HepG2 (cell line): ENCODE measurements at regions not wholly inside any gene's neighbourhood (a gene's known extent, or its start where the extent isn't known, plus 50 kb on each side); places are given as distances from the start of the nearest gene placed in this dataset.

ENCODE experiments used
- CENPBD1 ChIP-seq: sonication (generic); formaldehyde crosslinking; IDR thresholded peaks from 2 replicates; pipeline ENCODE4 v1.8.0; 2022; ENCODE audit warnings: missing genetic modification reagents, low read depth, mild to moderate bottlenecking, borderline replicate concordance
- HOMEZ ChIP-seq: IDR thresholded peaks from 2 replicates; pipeline ENCODE4 v1.6.1; 2016; ENCODE audit warnings: low read depth
- NAIF1 ChIP-seq: sonication (generic); formaldehyde crosslinking; IDR thresholded peaks from 2 replicates; pipeline ENCODE4 v1.5.0; 2020; ENCODE audit warnings: mild to moderate bottlenecking, missing genetic modification reagents, borderline replicate concordance
- RFX5 ChIP-seq: IDR thresholded peaks from 2 replicates; pipeline ENCODE4 v1.6.1; 2011; ENCODE audit warnings: low read depth, low read length, improper control_type of control experiment
- RORA ChIP-seq: sonication (generic); formaldehyde crosslinking; IDR thresholded peaks from 2 replicates; pipeline ENCODE4 v1.5.0; 2020; ENCODE audit warnings: mild to moderate bottlenecking, missing genetic modification reagents, moderate library complexity
- UBTF ChIP-seq: sonication (generic); formaldehyde crosslinking; IDR thresholded peaks from 2 replicates; pipeline ENCODE4 v1.4.0; 2020; ENCODE audit warnings: mild to moderate bottlenecking, missing genetic modification reagents
- ZNF205 ChIP-seq: IDR thresholded peaks from 2 replicates; pipeline ENCODE4 v1.6.1; 2018; ENCODE audit warnings: missing biosample characterization, missing genetic modification reagents
- ZNF276 ChIP-seq: sonication (generic); formaldehyde crosslinking; IDR thresholded peaks from 2 replicates; pipeline ENCODE4 v1.4.0; 2020; ENCODE audit warnings: mild to moderate bottlenecking, low read depth, missing genetic modification reagents
- ZNF710 ChIP-seq: sonication (generic); formaldehyde crosslinking; IDR thresholded peaks from 2 replicates; pipeline ENCODE4 v1.5.0; 2020; ENCODE audit warnings: mild to moderate bottlenecking, missing genetic modification reagents, borderline replicate concordance
- ZNF782 ChIP-seq: sonication (generic); formaldehyde crosslinking; IDR thresholded peaks from 2 replicates; pipeline ENCODE4 v1.4.0; 2020; ENCODE audit warnings: missing genetic modification reagents, mild to moderate bottlenecking, borderline replicate concordance

GRCh38 chr13:107968470-107968869 is 246.9 kb downstream of the LIG4 start (continued):
- no peak for TF ChIP-seq UBTF (CRISPR knock-in tag)
- no peak for TF ChIP-seq ZNF205
- no peak for TF ChIP-seq HOMEZ
- TF ChIP-seq ZNF782 (CRISPR knock-in tag) = no peak
- TF ChIP-seq RFX5 = no peak
- no peak for TF ChIP-seq CENPBD1
- TF ChIP-seq RORA (CRISPR knock-in tag) = no peak
- TF ChIP-seq ZNF710 (CRISPR knock-in tag) = no peak
- TF ChIP-seq ZNF276 (CRISPR knock-in tag) = no peak
- no peak for TF ChIP-seq NAIF1 (CRISPR knock-in tag)
